Activated naive CD8-positive, alpha-beta T cell treated with anti-CD3 and anti-CD28 coated beads, Interleukin-2, amount 50 U/mL, for 24 hours (primary cell): ENCODE measurements at regions not wholly inside any gene's neighbourhood (a gene's known extent, or its start where the extent isn't known, plus 50 kb on each side); places are given as distances from the start of the nearest gene placed in this dataset.
"Not testable (repeated sequence)": the region's sequence is repeated elsewhere in the genome, so short reads cannot be mapped to it uniquely, and the experiment has no call there.

Experiments
- ATAC-seq: fragments of 150-1000 bp; cut with Tn5 transposase; one replicate; pipeline ENCODE4 v1.10.0; 2021
- DNase-seq: peaks from one replicate; pipeline ENCODE4 v3.0.0; 2021
- H3K27ac Mint-ChIP-seq: one replicate; pipeline ENCODE4 v1.8.0; 2021; ENCODE audit warnings: mild to moderate bottlenecking, mixed read lengths
- H3K27me3 Mint-ChIP-seq: one replicate; pipeline ENCODE4 v1.8.0; 2021; ENCODE audit warnings: mixed read lengths
- H3K36me3 Mint-ChIP-seq: one replicate; pipeline ENCODE4 v1.8.0; 2021; ENCODE audit warnings: low read depth, mixed read lengths
- H3K4me1 Mint-ChIP-seq: one replicate; pipeline ENCODE4 v1.8.0; 2021; ENCODE audit warnings: mixed read lengths
- H3K4me3 Mint-ChIP-seq: one replicate; pipeline ENCODE4 v1.8.0; 2021; ENCODE audit warnings: mild to moderate bottlenecking, moderate library complexity, mixed read lengths
- H3K9me3 Mint-ChIP-seq: one replicate; pipeline ENCODE4 v1.8.0; 2021; ENCODE audit warnings: mixed read lengths

- Mint-ChIP-seq H3K36me3 (no peaks in the 10 kb centered on the region), H3K9me3 (no peaks in the 10 kb centered on the region), H3K4me3 (no peak overlapping the region), H3K27me3 (no peaks in the 10 kb centered on the region), H3K27ac (no peak overlapping the region), H3K4me1 (peaks cover 21% of the 10 kb centered on the region)
- DNase-seq (no peak), ATAC-seq (no peak)
Observed at GRCh38 chr10:60541451-60541850, 151.8 kb upstream of the ANK3 start.

DNA sequence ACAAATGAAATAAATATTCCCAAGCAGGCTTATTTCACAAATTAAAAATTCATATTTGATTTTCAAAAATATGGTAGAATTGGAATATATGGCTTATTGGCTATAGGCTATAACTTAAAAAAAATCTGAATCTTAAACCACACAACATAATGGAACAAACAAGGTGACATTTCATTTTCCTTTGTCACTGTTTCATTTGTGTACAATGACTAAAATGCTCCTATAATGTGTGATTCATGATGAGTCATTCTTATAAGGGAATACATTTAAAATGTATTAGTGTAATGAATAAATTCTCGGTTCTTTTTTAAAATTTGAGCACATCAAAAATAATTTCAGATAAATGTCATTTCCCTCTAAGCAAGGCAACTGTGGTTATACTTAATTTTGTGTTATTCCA is 148.0 kb upstream of the ANK3 start:
- Mint-ChIP-seq H3K9me3 (no peaks in the 10 kb centered on the region), H3K4me3 (no peak overlapping the region), H3K4me1 (peaks cover 28% of the 10 kb centered on the region), H3K27ac (peak overlapping the region; percentile 64), H3K36me3 (no peaks in the 10 kb centered on the region), H3K27me3 (no peaks in the 10 kb centered on the region)
- ATAC-seq (no peak), DNase-seq (no peak)

DNA sequence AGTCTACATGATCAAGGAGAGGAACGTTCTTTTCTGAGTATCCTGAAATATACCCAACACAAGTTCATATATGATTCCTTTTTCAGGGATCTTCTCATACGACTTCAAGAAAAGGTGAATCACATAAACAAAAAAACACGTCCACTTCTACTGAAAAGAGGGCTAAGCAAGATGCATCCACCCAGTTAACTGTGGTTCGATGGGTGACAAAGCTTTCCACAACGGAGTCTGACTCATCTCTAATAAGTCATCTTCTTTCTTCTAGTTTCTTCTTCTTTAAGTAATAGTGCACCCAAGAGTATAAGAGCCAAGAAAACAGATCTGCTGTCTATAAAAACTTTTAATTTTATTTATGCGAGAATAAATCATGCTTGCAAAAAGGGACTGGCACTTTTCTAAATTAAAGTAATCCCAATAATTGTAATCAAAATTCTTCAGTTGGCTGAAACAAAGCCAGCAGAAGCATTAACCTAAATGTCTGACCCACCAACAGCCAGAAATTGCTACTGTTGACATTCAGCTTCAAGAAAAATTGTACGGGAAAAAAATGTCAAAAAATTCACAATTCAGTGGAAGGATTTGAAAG is 146.9 kb upstream of the ANK3 start:
- DNase-seq (no peak), ATAC-seq (peak; percentile 72)
- Mint-ChIP-seq H3K36me3 (no peaks in the 10 kb centered on the region), H3K27ac (peak overlapping the region; percentile 8), H3K27me3 (no peaks in the 10 kb centered on the region), H3K4me3 (no peak overlapping the region), H3K9me3 (no peaks in the 10 kb centered on the region), H3K4me1 (peaks cover 28% of the 10 kb centered on the region)

GRCh38 chr10:60535427-60535826 is 145.8 kb upstream of the ANK3 start:
- H3K4me1 Mint-ChIP-seq: peaks cover 28% of the 10 kb centered on the region
- H3K4me3 Mint-ChIP-seq: no peak overlapping the region
- no peak for DNase-seq
- no peaks in the 10 kb centered on the region for H3K27me3 Mint-ChIP-seq
- H3K9me3 Mint-ChIP-seq: no peaks in the 10 kb centered on the region
- no peak overlapping the region for H3K27ac Mint-ChIP-seq
- H3K36me3 Mint-ChIP-seq: no peaks in the 10 kb centered on the region
- ATAC-seq: no peak

GRCh38 chr10:60534761-60535389 is 145.2 kb upstream of the ANK3 start:
- no peaks in the 10 kb centered on the region for H3K9me3 Mint-ChIP-seq
- H3K27me3 Mint-ChIP-seq: no peaks in the 10 kb centered on the region
- peaks cover 28% of the 10 kb centered on the region for H3K4me1 Mint-ChIP-seq
- no peak overlapping the region for H3K4me3 Mint-ChIP-seq
- H3K27ac Mint-ChIP-seq: no peak overlapping the region
- no peaks in the 10 kb centered on the region for H3K36me3 Mint-ChIP-seq
- ATAC-seq (peak; percentile 40), DNase-seq (no peak)

DNA sequence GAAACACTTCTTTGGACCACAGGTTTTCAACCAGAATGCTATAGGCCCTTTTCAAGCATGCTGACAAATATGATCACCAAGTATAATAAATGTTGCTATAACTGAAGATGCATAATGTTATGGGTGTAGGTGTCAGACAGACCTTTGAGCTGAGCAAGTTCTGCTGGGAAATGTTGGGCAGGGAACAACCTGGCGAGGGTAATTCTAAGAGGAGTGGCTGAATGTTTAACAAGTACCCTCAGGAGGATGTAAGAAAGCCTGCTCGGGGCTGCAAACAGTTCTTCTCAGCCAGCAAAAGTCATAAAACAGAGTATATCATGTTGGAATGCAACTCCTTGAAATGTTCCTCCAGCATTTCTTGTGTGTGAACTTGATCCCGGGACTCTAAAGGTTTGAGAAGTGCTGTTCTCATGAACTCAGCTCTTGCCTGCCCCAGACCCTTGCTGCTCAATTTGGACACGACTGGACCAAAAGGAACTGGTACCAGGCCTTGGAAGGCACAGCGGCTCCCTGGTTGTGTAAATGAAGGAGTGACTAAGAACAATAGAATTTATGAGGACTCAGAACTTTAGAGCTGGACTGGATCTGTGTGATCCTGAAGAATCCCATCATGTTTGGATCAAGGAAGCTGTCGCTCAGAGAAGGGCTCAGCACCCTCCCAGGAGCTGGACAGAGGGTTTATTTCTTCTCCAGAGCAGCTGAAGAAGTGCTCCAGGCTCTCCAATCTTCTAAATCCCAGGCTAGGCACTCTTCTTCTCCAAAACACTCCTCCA is 143.2 kb upstream of the ANK3 start:
- Mint-ChIP-seq H3K27ac (no peak overlapping the region), H3K4me3 (no peak overlapping the region), H3K27me3 (no peaks in the 10 kb centered on the region), H3K36me3 (no peaks in the 10 kb centered on the region), H3K9me3 (no peaks in the 10 kb centered on the region), H3K4me1 (peaks cover 18% of the 10 kb centered on the region)
- ATAC-seq (no peak), DNase-seq (no peak)

DNA sequence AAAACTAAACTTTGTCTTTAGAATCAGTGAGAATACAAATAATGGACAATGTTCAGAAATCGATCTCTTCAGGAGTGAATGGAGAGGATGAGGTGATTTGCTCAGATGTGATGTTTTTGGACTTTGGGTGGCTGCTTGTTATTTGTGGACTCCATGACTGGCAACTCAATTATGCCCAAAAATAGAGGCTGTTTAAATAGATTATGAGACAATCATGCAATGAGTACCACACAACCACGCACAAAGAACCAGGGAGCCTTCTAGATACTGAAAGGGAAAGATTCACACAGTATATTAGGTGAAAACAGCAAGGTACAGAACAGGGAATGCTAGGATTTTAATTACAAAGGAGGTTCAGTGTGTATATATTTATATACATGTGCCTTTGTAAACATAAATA is 141.3 kb upstream of the ANK3 start:
- H3K27ac Mint-ChIP-seq: no peak overlapping the region
- ATAC-seq (no peak), DNase-seq (no peak)
- no peaks in the 10 kb centered on the region for H3K36me3 Mint-ChIP-seq
- no peaks in the 10 kb centered on the region for H3K27me3 Mint-ChIP-seq
- peaks cover 2% of the 10 kb centered on the region for H3K4me1 Mint-ChIP-seq
- H3K4me3 Mint-ChIP-seq: no peak overlapping the region
- H3K9me3 Mint-ChIP-seq: no peaks in the 10 kb centered on the region

DNA sequence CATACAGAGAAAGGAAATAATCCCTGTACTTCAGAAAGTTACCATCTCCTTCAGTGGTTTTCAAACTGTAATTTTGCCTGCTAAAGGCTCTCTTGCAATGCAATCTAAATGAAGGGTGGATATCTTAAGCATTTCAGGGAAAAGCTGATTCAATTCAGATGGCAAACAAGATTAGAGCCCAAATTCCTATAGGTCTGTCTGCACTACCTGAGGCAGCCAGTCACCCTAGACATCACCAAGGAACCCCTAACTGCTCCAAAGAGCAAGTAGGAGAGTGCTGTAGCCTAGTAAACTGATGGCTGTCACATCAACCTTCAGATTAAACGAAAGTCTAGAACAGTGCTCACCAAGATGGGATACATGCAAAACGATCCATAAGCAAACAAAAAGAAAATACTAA is 138.0 kb upstream of the ANK3 start:
- Mint-ChIP-seq H3K4me3 (no peak overlapping the region), H3K4me1 (peaks cover under 1% of the 10 kb centered on the region), H3K36me3 (no peaks in the 10 kb centered on the region), H3K27me3 (no peaks in the 10 kb centered on the region), H3K9me3 (peaks cover 8% of the 10 kb centered on the region), H3K27ac (no peak overlapping the region)
- ATAC-seq (no peak), DNase-seq (no peak)

GRCh38 chr10:60525716-60526585 is 136.3 kb upstream of the ANK3 start:
- no peak for ATAC-seq
- H3K9me3 Mint-ChIP-seq: peaks cover 8% of the 10 kb centered on the region
- H3K36me3 Mint-ChIP-seq: no peaks in the 10 kb centered on the region
- no peak for DNase-seq
- H3K27me3 Mint-ChIP-seq: no peaks in the 10 kb centered on the region
- no peak overlapping the region for H3K27ac Mint-ChIP-seq
- no peak overlapping the region for H3K4me3 Mint-ChIP-seq
- H3K4me1 Mint-ChIP-seq: peaks cover 5% of the 10 kb centered on the region

DNA sequence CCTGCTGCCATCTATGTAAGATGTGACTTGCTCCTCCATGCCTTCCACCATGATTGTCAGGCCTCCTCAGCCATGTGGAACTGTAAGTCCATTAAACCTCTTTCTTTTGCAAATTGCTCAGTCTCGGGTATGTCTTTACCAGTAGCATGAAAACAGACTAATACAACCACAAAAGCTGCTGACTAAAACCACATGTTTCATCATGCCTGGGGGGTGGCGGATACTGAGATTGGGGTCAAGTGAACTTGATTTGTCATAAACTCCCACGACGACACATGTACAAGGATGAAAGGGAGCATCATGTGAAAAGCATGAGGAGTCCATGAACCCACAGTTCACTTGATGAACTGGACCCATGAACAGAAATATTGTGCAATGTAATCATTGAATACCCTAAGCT is 134.9 kb upstream of the ANK3 start:
- H3K4me1 Mint-ChIP-seq: peaks cover 5% of the 10 kb centered on the region
- no peak for DNase-seq
- H3K27ac Mint-ChIP-seq: no peak overlapping the region
- ATAC-seq: no peak
- H3K9me3 Mint-ChIP-seq: peaks cover 8% of the 10 kb centered on the region
- no peak overlapping the region for H3K4me3 Mint-ChIP-seq
- H3K27me3 Mint-ChIP-seq: no peaks in the 10 kb centered on the region
- no peaks in the 10 kb centered on the region for H3K36me3 Mint-ChIP-seq

- H3K4me1 Mint-ChIP-seq, H3K27ac Mint-ChIP-seq, DNase-seq, H3K36me3 Mint-ChIP-seq, H3K4me3 Mint-ChIP-seq, H3K27me3 Mint-ChIP-seq, ATAC-seq, H3K9me3 Mint-ChIP-seq: not testable (repeated sequence)
Observed at GRCh38 chr10:60523371-60523770, 133.7 kb upstream of the ANK3 start.

DNA sequence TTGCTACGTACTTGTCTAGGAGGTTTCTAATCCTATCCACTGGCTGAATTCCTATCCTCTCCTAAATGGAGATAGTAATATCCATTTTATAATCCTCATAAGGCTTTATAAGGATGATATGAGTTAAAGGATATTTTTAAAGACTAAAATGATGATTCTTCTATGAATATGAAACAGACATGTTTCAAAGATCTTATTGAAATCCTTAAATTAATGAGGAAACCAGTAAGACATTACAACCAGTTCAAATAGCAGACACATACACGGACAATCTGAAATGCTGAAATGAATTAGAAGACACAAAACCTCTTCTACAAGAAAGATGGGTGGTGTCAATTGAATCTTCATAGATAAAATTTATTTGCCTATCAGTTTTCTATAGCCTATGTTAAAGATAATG is 132.9 kb upstream of the ANK3 start:
- H3K27ac Mint-ChIP-seq: no peak overlapping the region
- no peaks in the 10 kb centered on the region for H3K36me3 Mint-ChIP-seq
- ATAC-seq: no peak
- no peaks in the 10 kb centered on the region for H3K27me3 Mint-ChIP-seq
- peaks cover 8% of the 10 kb centered on the region for H3K9me3 Mint-ChIP-seq
- peaks cover 5% of the 10 kb centered on the region for H3K4me1 Mint-ChIP-seq
- H3K4me3 Mint-ChIP-seq: no peak overlapping the region
- DNase-seq: no peak

DNA sequence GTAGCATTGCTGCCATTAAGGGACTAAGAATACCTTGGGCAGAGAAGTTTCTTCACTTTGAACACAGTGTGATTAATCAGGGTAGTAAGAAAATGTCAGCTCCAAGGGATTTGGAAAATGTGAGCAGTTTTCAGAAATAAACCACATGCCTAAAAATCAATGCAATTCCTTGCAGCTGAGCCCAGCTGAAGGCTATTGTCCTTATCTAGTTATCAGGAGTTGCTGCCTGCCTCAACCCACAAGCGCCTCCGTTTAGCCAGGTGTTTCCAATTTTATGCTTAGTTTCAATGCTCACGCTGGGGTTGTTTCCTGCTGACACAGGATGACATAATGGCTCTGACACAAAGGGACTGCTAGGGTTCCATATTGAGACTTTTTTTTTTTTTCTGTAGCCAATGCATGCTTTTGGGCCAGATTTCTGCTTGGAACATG is 132.3 kb upstream of the ANK3 start:
- Mint-ChIP-seq H3K27ac (no peak overlapping the region), H3K27me3 (no peaks in the 10 kb centered on the region), H3K36me3 (no peaks in the 10 kb centered on the region), H3K4me1 (peaks cover 5% of the 10 kb centered on the region), H3K4me3 (no peak overlapping the region), H3K9me3 (peaks cover 8% of the 10 kb centered on the region)
- peak; percentile 49 for ATAC-seq
- DNase-seq: no peak

DNA sequence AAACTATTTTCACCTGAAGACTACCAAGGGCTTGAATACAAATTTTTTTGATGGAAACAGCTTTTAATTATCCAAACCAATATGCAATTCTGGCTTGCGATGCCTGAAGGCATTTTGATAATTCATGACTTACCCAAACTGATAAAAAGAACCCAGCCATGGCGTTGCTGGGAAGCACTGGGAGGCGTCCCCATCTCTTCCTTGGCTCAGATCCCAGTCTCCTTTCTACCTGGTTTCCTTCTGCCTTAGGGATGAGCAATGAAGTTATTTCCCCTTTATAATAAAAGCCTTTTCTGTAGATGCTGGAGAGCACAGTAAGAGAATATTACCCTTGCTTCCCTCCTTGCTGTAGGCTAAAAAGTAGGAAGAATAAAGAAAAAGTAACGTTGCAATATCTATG is 129.1 kb upstream of the ANK3 start:
- Mint-ChIP-seq H3K27ac (no peak overlapping the region), H3K9me3 (peaks cover under 1% of the 10 kb centered on the region), H3K4me1 (peaks cover 5% of the 10 kb centered on the region), H3K4me3 (no peak overlapping the region), H3K36me3 (no peaks in the 10 kb centered on the region), H3K27me3 (no peaks in the 10 kb centered on the region)
- no peak for DNase-seq
- no peak for ATAC-seq
